NCI-H2227 (cell line): ENCODE measurements at regions not wholly inside any gene's neighbourhood (a gene's known extent, or its start where the extent isn't known, plus 50 kb on each side); places are given as distances from the start of the nearest gene placed in this dataset.
"Not testable (repeated sequence)": the region's sequence is repeated elsewhere in the genome, so short reads cannot be mapped to it uniquely, and the experiment has no call there.

Experiments
- DNase-seq: peaks from one replicate; lab custom pipeline; 2025; ENCODE audit not compliant: unreplicated experiment; lab: John Stamatoyannopoulos, UW

- DNase-seq, result no peak
Observed at GRCh38 chr4:53885668-53886067, 178.7 kb downstream of the CHIC2 start.

- DNase-seq, result not testable (repeated sequence)
Observed at GRCh38 chr4:53877096-53877495, 187.3 kb downstream of the CHIC2 start.

- no peak for DNase-seq
Observed at GRCh38 chr4:53866055-53866454, 198.3 kb downstream of the CHIC2 start.

GRCh38 chr4:53865054-53865453, 199.4 kb downstream of the CHIC2 start:
- no peak for DNase-seq

- DNase-seq, result no peak
Observed at GRCh38 chr4:53863736-53864365, 200.6 kb downstream of the CHIC2 start.

- DNase-seq, result no peak
Observed at GRCh38 chr4:53863158-53863557, 201.2 kb downstream of the CHIC2 start.

- DNase-seq, result no peak
Observed at GRCh38 chr4:53861856-53862610, 202.4 kb downstream of the CHIC2 start.

- DNase-seq, result no peak
Observed at GRCh38 chr4:53859305-53859704, 205.1 kb downstream of the CHIC2 start.

GRCh38 chr4:53858744-53859143, 205.7 kb downstream of the CHIC2 start:
- no peak for DNase-seq

GRCh38 chr4:53855581-53856250, 208.7 kb downstream of the CHIC2 start:
- DNase-seq, result no peak

- DNase-seq, result no peak
Observed at GRCh38 chr4:53854991-53855568, 209.3 kb downstream of the CHIC2 start.

GRCh38 chr4:53852343-53852742, 212.1 kb downstream of the CHIC2 start:
- no peak for DNase-seq

- DNase-seq, result no peak
Observed at GRCh38 chr4:53847965-53848364, 216.4 kb downstream of the CHIC2 start.

GRCh38 chr4:53844551-53844950, 219.9 kb downstream of the CHIC2 start:
- DNase-seq, result no peak

- no peak for DNase-seq
Observed at GRCh38 chr4:53844133-53844532, 220.3 kb downstream of the CHIC2 start.

GRCh38 chr4:53841711-53842110, 222.7 kb downstream of the CHIC2 start:
- DNase-seq, result no peak

GRCh38 chr4:53840643-53841042, 223.8 kb downstream of the CHIC2 start:
- no peak for DNase-seq

GRCh38 chr4:53833302-53834003, 231.0 kb downstream of the CHIC2 start:
- not testable (repeated sequence) for DNase-seq

GRCh38 chr4:53832549-53832948, 231.9 kb downstream of the CHIC2 start:
- DNase-seq, result no peak

GRCh38 chr4:53830511-53830910, 233.9 kb downstream of the CHIC2 start:
- no peak for DNase-seq

GRCh38 chr4:53821179-53821851, 230.0 kb upstream of the LNX1 start:
- DNase-seq, result no peak
